NOMO-1 treated with DMSO at 0.1 percent for 48 hours (cell line): ENCODE measurements at regions not wholly inside any gene's neighbourhood (a gene's known extent, or its start where the extent isn't known, plus 50 kb on each side); places are given as distances from the start of the nearest gene placed in this dataset.
"Not testable (repeated sequence)": the region's sequence is repeated elsewhere in the genome, so short reads cannot be mapped to it uniquely, and the experiment has no call there.

Experiments used
- DNase-seq: peaks from one replicate; lab custom pipeline; 2025; ENCODE audit not compliant: unreplicated experiment; lab: John Stamatoyannopoulos, UW

DNA sequence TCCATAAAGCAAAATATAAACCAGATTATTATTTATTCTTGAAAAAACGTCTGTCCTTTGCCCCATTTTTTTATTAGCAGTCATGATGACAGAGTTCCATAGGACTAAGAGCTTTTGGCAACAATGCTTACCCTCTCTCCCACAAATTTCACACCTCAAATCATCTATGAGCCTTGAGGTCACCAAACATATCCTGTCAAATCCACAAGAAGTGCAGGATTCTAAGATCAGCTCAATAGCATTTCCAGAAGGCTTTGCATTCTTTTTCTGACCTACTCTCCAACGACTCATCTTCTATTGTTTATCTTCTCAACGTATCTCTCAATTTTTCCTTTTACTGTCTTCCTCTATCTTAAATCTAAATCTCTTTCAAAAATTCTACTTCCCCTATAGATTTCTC, 619.1 kb upstream of the BCHE start:
- DNase-seq: no peak

DNA sequence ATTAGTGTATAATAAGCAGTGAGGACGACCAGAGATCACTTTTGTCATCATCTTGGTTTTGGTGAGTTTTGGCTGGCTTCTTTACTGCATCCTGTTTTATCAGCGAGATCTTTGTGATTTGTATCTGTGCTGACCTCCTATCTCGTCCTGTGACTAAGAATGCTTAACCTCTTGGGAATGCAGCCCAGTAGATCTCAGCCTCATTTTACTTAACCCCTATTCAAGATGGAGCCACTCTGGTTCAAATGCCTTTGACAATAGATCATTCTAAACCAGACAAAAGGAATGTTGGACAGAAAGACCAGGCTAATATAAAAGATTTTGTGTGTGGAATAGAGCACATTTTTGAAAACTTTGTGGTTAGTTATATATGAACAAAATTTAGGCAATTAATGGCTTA, 618.5 kb upstream of the BCHE start:
- DNase-seq: no peak

DNA sequence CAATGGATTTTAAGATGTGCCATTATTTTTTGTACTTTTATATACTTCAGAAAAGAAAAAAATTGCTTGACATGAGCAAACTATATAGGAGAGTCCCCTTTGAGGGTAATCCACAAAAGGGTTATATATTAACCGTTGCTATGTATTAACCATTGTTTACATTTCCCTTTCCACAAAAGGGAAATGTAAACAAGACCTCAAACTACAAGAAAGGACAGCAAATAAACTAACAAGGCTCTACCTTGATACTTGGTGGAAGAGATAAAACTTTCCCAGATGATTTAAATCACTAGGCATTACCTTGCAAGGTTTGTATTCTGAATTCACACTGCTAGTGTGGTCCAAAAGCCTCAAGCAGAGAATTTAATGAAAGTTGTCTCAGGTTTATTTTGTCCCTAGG, 616.3 kb upstream of the BCHE start:
- no peak for DNase-seq

DNA sequence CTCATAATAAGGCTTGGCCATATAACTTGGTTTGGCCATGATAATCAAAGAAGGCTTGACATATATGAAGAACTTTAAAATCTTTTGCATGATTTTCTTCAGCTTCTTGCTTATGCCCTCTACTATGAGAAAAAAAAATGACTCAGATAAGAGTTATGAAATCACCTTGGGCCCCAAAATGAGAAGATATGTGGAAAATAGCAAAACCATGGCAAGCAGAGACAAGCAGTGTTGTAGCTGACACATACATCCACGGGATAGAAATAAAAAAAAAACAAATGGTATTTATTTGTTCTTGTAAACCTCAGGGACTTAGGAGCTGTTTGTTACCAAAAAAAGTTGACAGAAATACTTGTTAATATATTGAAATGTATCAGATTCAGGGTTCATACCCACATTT, 614.8 kb upstream of the BCHE start:
- no peak for DNase-seq

DNA sequence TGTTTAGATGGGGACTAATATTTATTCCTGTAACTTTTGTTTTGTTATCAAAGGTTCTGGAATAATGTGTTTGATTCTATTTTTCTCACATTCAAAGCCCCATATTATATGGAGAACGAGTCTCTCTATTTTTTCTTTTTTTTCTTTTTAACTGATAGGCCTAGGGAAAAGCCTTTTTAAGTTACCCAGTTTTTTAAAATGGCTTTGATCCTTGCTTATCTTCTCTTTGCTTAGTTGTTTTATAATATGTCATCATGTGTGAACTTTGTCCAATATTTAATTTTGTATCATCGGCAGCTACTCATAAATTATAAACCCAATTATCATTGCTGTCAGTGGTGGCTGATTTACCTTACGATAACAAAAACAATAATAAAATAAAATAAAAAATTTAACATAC, 610.3 kb upstream of the BCHE start:
- no peak for DNase-seq

DNA sequence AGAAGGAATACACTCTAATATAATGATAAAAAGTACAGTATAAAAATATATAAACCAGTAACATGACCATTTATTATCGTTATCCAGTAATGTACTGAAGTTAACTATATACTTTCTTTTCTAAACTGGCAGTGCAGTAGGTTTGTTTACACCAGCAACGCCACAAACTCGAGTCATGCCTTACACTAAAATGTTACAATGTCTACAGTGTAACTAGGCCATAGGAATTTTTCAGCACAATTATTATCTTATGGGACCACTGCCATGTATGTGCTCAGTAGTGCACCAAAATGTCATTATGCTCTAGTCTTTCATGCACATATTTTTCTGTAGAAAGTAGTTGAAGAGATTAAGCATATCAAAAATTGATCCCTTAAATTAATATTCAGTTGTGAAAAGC, 609.8 kb upstream of the BCHE start:
- DNase-seq: no peak

DNA sequence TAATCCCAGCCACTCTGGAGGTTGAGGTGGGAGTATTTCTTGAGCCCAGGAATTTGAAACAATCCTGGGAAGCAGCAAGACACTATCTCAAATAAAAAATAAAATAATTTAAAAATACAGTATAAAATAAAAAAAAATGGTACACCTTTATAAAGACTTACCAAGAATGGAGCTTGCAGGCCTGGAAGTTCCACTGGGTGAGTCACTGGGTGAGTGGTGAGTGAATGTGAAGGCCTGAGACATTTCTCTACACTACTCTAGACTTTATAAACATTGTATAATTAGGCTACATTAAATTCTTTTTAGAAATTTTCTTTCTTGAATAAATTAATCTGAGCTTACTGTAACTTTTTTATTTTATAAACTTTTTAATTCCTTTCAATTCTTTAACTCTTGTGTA, 609.1 kb upstream of the BCHE start:
- peak; percentile 25 for DNase-seq

DNA sequence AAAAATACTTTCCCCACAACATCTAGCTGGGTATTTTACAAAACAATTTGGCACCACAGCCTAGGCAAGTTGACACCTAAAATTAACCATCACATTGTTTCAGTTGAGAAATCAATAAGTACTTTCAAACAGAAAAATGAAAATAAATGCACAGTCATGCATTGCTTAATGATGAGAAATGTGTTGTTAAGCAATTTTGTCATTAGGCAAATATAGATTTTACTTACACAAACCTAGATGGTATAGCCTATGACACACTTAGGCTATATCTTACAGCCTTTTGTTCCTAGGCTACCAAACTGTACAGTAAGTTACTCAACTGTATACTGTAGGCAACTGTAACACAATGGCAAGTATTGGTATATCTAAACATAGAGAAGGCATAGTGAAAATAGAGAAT, 608.6 kb upstream of the BCHE start:
- peak; percentile 83 for DNase-seq

DNA sequence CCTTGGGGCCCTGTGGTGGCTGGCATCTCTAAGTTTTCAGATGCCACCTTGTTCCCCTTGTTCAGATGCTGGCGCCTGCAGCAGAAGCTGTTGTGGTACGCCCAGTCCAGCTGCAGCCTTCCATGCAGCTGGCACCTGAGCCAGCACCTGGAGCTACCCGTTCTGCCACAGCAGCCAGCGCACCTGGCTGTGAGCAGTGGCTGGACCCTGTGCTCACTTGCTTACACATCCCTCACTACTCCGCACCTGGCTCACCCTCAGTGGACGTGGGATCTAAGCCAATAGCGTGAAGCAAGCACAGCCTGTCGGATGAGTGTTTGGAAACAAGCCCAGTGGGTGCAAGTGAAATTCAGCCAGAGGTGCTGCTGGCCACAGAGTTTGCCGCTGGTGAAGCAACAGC, 607.5 kb upstream of the BCHE start:
- no peak for DNase-seq

DNA sequence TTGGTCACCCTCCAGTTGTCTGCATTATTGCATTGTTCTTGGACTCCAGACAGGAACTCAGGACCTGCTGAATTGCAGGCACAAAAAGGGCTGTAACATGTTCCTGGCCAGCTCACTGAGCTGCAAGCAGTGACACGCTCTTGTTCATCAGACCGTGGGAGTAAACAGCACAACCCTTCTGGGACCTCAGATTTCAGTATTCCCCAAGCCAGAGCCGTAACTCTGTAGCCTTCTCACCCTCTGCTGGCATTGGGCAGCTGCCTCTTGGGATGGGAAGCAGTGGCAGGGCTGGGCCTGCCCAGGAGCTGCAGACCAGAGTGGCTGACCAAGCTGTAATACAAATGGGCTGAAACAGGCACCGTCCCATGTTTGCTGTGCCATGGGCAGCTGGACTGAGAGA, 607.1 kb upstream of the BCHE start:
- DNase-seq: no peak

DNA sequence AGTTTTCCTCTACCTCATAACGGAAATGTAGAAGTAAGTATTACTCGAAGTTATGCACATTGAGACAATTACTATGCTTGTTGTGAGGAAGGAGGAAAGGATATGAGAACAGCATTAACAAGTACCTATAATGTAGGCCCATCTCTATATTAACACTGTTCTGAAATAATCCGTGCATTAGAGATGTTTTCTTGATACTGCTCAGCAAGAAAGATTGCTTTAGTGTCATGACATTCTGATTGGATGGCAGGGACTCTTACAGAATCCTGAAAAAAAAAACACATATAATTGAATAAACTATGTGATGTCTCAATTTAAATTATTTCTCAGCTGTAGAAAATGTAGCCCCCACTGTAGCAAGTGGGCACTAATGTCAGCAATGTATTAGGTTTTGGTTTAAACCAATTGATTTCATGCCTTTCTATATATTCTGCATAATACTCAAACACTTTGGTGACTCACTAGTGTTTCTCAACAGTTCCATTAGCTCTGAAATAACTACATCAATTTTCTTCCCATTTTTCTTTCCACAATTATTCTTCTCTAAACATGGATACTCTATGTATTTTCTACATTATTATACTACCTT, 598.3 kb upstream of the BCHE start:
- DNase-seq: peak; percentile 30

DNA sequence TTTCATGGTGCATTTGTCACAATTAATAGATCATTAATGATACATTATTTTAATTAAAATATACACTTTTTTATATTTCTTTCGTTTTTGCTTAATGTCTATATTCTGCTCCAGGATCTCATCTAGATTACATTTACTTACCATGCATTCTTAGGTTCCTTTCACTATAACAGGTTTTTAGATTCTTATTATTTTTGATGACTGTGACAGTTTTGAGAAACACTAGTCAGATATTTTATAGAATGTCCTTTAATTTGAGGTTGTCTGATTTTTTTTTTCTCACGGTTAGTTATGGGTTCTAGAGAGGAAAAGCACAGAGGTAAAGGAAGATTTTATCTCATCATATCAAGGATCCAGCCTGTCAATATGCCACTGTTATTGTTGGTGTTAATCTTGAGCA, 595.8 kb upstream of the BCHE start:
- DNase-seq: no peak

DNA sequence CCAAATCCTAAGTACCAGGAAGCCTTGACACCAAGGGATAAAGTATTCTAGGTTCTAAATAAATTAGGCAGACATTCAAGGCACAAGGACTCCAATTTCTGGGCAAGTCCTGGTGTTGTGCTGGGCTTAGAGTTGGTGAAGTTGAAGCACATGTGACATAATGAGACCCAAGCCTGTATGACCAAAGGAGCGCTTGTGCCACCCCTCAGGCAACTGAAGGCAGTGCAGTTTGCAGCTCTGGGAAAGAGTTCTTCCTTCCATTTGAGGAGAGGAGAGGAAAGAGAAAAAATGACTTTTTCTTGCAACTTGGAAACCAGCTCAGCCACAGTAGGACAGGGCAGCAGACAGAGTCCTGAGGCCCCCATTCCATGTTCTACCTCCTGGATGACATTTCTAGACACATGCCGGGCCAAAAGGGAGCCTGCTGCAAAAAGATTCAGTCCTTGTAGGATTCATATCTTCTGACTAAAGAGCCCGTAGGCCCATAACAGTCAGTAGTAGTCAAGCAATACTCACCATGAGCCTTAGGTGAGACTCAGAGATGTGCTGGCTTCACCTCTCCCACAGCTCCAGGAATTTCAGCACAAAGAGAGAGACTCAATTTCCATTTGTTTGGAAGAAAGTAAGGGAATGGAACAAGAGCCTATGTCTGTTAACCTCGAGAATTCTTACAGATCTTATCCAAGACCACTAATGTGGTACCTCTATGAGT, 588.8 kb upstream of the BCHE start:
- DNase-seq: no peak

DNA sequence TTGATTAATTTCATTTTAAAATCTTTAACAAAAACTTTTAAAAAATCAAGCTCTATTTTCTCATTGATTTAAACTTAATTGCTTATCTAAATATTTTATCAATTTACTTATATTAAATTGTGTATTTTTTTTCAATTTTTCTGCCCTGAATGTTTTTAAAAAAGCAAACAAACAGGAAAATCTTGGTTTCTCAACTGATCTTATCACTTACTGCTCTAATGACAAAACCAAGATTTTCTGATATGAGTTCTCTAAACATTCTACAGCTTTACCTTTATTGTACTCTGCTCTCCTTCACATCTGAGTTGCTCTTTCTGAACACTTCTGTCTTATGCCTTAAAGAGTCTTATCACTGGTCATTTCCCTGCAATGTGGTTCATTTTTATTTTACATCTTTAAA, 587.8 kb upstream of the BCHE start:
- no peak for DNase-seq

DNA sequence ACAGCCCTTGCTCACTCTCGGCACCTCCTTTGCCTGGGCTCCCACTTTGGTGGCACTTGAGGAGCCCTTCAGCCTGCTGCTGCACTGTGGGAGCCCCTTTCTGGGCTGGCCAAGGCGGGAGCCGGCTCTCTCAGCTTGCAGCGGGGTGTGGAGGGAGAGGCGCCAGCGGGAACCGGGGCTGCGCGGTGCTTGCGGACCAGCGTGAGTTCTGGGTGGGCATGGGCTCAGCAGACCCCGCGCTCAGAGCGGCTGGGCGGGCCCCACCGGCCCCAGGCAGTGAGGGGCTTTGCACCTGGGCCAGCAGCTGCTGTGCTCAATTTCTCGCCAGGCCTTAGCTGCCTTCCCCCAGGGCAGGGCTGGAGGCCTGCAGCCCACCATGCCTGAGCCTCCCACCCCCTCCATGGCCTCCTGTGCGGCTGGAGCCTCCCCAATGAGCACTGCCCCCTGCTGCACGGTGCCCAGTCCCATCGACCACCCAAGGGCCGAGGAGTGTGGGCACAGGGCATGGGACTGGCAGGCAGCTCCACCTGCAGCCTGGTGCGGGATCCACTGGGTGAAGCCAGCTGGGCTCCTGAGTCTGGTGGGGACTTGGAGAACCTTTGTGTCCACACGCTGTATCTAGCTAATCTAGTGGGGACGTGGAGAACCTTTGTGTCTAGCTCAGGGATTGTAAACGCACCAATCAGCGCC, 586.7 kb upstream of the BCHE start:
- DNase-seq: not testable (repeated sequence)

DNA sequence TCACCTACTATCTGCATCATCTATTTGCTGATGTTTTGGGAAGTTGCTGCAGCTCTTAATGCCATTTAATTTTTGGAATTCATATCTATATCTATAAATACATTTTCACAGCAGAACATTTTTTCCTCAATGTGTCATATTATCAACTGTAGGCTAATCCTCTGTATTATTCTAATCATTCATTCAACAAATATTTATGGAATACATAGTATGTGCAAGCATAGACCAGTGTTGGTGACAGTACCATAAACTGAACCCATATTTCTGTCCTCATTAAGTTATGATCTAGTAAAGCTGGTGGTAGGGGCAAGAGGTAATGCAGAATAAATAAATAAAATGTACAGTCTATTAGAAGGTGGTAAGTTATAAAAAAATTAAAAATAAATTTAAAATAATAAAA, 585.3 kb upstream of the BCHE start:
- DNase-seq: no peak

DNA sequence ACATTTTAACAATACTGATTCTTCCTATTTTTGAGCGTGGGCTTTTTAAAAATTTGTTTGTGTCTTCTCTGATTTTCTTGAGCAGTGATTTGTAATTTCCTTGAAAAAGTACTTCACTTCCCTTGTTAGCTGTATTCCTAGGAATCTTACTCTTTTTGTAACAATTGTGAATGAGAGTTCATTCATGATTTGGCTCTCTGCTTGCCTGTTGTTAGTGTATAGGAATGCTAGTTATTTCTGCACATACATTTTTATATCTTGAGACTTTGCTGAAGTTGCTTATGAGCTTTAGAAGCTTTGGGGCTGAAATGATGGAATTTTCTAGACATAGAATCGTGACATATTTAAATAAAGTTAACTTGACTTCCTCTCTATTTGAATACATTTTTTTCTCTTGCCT, 582.8 kb upstream of the BCHE start:
- no peak for DNase-seq

DNA sequence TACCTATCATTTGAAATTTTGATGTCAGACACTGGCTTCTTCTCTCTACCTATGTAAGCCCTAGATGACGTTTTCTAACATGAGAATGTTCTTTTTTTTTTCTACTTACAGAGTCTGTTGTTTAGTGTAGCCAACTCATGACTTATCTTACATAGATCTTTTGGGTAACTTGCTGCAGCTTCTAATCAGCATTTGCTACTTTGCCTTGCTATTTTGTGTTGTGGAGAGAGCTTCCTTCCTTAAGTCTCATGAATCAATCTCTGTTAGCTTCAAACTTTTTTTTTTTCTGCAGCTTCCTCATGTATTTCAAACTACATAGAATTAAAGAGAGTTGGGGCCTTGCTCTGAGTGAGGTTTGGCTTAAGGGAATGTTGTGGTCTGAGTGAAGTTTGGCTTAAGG, 568.7 kb upstream of the BCHE start:
- DNase-seq: no peak

DNA sequence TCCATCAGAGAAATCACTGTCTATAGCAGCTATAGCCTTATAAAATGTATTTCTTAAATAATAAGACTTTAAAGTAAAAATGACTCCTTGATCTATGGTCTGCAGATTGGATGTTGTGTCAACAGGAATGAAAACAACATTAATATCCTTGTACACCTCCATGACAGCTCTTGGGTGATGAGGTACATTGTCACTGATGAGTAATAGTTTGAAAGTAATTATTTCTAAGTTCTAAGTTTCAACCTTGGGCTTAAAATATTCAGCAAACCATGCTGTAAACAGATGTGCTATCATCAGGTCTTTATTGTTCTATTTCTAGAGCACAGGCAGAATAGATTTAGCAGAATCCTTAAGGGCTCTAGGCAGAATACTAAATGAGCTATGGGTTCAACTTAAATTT, 568.2 kb upstream of the BCHE start:
- DNase-seq: no peak

DNA sequence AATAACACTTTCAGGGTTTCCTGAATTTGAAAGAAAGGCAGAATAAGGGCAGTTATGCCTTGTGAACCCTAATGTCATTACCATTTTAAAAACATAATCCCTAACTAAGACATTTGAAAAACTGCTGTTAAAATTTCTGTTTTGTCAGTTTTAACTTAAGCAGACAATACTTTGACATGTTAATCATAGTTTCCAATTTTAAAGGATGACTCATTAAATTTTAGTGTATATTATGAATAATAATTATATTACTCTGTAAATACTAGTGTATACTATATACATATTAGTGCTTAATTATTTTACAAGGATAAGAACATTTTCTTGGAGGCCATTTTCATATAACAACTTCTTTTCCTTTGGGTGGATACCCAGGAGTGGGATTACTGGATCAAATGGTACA, 553.1 kb upstream of the BCHE start:
- DNase-seq: no peak

DNA sequence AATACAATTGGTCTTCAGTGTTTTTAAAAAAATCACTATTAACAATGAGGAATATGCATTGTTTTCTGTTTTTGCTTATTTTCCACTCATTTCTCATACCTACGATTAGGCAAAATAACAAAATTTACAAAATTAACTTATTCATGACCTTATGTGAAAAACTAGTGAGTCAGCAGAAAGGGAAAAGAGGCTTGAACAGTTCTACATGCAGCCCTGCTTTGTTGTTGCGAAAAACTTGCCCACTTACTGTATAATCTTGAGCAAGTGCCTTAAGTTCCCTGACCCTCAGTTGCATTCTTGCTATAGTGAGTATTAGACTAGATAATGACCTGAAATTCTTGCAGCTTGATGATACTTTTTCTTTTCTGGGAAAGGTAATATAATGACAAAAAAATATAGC, 551.1 kb upstream of the BCHE start:
- DNase-seq: peak; percentile 51

DNA sequence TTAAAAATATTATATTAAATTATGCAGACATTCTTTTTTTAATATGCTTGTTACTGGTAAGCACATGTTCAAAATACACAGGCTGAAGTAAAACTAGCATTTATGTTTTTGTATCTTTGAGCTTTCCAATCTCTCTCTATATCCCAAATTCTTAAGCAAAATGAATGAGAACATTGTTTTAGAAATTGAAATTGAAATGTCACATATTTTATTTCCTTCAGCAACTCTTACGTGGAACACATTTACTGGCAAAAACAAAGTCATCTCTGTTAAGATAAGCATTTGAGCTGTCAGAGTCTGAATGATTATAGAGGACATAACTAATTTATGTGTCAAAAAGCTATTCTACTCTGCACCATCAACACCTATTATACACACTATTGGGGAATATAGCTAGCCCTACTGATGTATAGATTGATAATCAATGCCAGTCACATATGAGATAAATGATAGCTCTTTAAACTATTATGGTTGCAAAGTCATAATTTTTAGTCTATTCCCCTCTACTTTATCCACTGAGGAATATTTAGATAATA, 535.4 kb upstream of the BCHE start:
- DNase-seq: no peak
